Neural cell (in vitro differentiated cells): ENCODE measurements at regions not wholly inside any gene's neighbourhood (a gene's known extent, or its start where the extent isn't known, plus 50 kb on each side); places are given as distances from the start of the nearest gene placed in this dataset.

Experiments
- H2AFZ ChIP-seq: fragments of 200-600, 300-800 bp; sonication (generic), shearing (Covaris generic); 2 replicates; pipeline ENCODE4 v1.6.0; 2014; ENCODE audit warnings: low read depth, mild to moderate bottlenecking, antibody characterized with exemption, low read length, moderate library complexity
- H3F3A ChIP-seq: fragments of 200-600 bp; shearing (Covaris generic); 2 replicates; pipeline ENCODE4 v1.6.1; 2016; ENCODE audit warnings: mild to moderate bottlenecking, moderate library complexity, mixed read lengths, antibody characterized with exemption, low read length; ENCODE audit not compliant: insufficient read depth, poor library complexity, severe bottlenecking
- H3K27ac ChIP-seq: fragments of 200-600, 300-800 bp; sonication (generic), shearing (Covaris generic); 2 replicates; pipeline ENCODE4 v1.5.1; 2014; ENCODE audit warnings: mild to moderate bottlenecking, low read length, moderate library complexity
- H3K27me3 ChIP-seq: fragments of 300-800, 200-600 bp; sonication (generic), shearing (Covaris generic); 2 replicates; pipeline ENCODE4 v1.6.0; 2014; ENCODE audit warnings: mild to moderate bottlenecking, low read depth, low read length, moderate library complexity; ENCODE audit not compliant: insufficient read depth
- H3K36me3 ChIP-seq: fragments of 300-800, 200-600 bp; sonication (generic), shearing (Covaris generic); 2 replicates; pipeline ENCODE4 v1.5.1; 2014; ENCODE audit warnings: mild to moderate bottlenecking, antibody characterized with exemption, low read length, moderate library complexity; ENCODE audit not compliant: insufficient read depth
- H3K4me2 ChIP-seq: fragments of 300-800, 200-600 bp; sonication (generic), shearing (Covaris generic); 2 replicates; pipeline ENCODE4 v1.6.0; 2014; ENCODE audit warnings: mild to moderate bottlenecking, low read length
- H3K4me3 ChIP-seq: fragments of 300-800, 200-600 bp; sonication (generic), shearing (Covaris generic); 2 replicates; pipeline ENCODE4 v1.5.1; 2014; ENCODE audit warnings: mild to moderate bottlenecking, low read length, moderate library complexity
- H3K79me2 ChIP-seq: fragments of 200-600 bp; shearing (Covaris generic); replicated peaks from 2 replicates; pipeline ENCODE4 v1.6.0; 2014; ENCODE audit warnings: mild to moderate bottlenecking, low read length, moderate library complexity; ENCODE audit not compliant: insufficient read depth
- H3K9ac ChIP-seq: fragments of 300-800, 200-600 bp; sonication (generic), shearing (Covaris generic); 2 replicates; pipeline ENCODE4 v1.6.1; 2016; ENCODE audit warnings: mild to moderate bottlenecking, low read length, mixed read lengths
- H3K9me2 ChIP-seq: fragments of 200-600 bp; shearing (Covaris generic); 2 replicates; pipeline ENCODE4 v1.6.1; 2016; ENCODE audit warnings: mild to moderate bottlenecking, low read length, mixed read lengths; ENCODE audit not compliant: insufficient read depth
- H3K9me3 ChIP-seq: fragments of 200-600, 300-800 bp; sonication (generic), shearing (Covaris generic); 2 replicates; pipeline ENCODE4 v1.6.1; 2016; ENCODE audit warnings: mild to moderate bottlenecking, mixed run types, low read length, moderate library complexity, mixed read lengths
- H4K20me1 ChIP-seq: fragments of 200-600 bp; shearing (Covaris generic); 2 replicates; pipeline ENCODE4 v1.6.1; 2016; ENCODE audit warnings: mild to moderate bottlenecking, mixed run types; ENCODE audit not compliant: insufficient read depth
- CTCF ChIP-seq: fragments of 450-650 bp; IDR thresholded peaks from 2 replicates; pipeline ENCODE4 v1.5.1; 2014; ENCODE audit warnings: antibody characterized with exemption, mild to moderate bottlenecking, moderate library complexity; ENCODE audit not compliant: poor library complexity, severe bottlenecking
- EP300 ChIP-seq: fragments of 450-650 bp; conservative IDR thresholded peaks from 2 replicates; pipeline ENCODE4 v1.6.1; 2014; ENCODE audit warnings: antibody characterized with exemption, mild to moderate bottlenecking, moderate library complexity; ENCODE audit not compliant: poor library complexity, severe bottlenecking
- EZH2 ChIP-seq: fragments of 200-600, 300-800 bp; shearing (Covaris generic), sonication (generic); IDR thresholded peaks from 2 replicates; pipeline ENCODE4 v1.6.1; 2014; ENCODE audit warnings: antibody characterized with exemption, low read length, borderline replicate concordance, mild to moderate bottlenecking; ENCODE audit not compliant: insufficient read depth, poor library complexity, severe bottlenecking
- MXI1 ChIP-seq: fragments of 450-650 bp; conservative IDR thresholded peaks from 2 replicates; pipeline ENCODE4 v1.6.1; 2014; ENCODE audit warnings: antibody characterized with exemption, mild to moderate bottlenecking; ENCODE audit not compliant: poor library complexity, severe bottlenecking
- POLR2AphosphoS5 ChIP-seq: IDR thresholded peaks from 2 replicates; pipeline ENCODE4 v1.6.1; 2012
- RAD21 ChIP-seq: fragments of 450-650 bp; conservative IDR thresholded peaks from 2 replicates; pipeline ENCODE4 v1.6.1; 2014; ENCODE audit warnings: antibody characterized with exemption, mild to moderate bottlenecking, moderate library complexity
- REST ChIP-seq: IDR thresholded peaks from 2 replicates; pipeline ENCODE4 v1.6.1; 2012; ENCODE audit warnings: borderline replicate concordance
- SMC3 ChIP-seq: fragments of 450-650 bp; conservative IDR thresholded peaks from 2 replicates; pipeline ENCODE4 v1.6.1; 2014; ENCODE audit warnings: antibody characterized with exemption, mild to moderate bottlenecking, moderate library complexity; ENCODE audit not compliant: poor library complexity
- TAF1 ChIP-seq: IDR thresholded peaks from 2 replicates; pipeline ENCODE4 v1.6.1; 2012; ENCODE audit warnings: low read depth

- H3K27ac ChIP-seq = no peak overlapping the region
- H3K36me3 ChIP-seq = no peaks in the 10 kb centered on the region
- H3K4me2 ChIP-seq = no peak overlapping the region
- H3K27me3 ChIP-seq = no peaks in the 10 kb centered on the region
- H3K9me2 ChIP-seq = no peaks in the 10 kb centered on the region
- no peak overlapping the region for H3K9ac ChIP-seq
- no peaks in the 10 kb centered on the region for H3K79me2 ChIP-seq
- H2AFZ ChIP-seq = no peak overlapping the region
- H3K4me3 ChIP-seq = no peak overlapping the region
- no peaks in the 10 kb centered on the region for H3F3A ChIP-seq
- TF ChIP-seq MXI1 (no peak), SMC3 (no peak), CTCF (no peak), POLR2AphosphoS5 (no peak), REST (no peak), EZH2 (no peak), EP300 (no peak), TAF1 (no peak), RAD21 (no peak)
- H3K9me3 ChIP-seq = no peaks in the 10 kb centered on the region
- no peaks in the 10 kb centered on the region for H4K20me1 ChIP-seq
Measured at GRCh38 chr16:80300876-80301275, 239.9 kb upstream of the DYNLRB2 start.

GRCh38 chr16:80300456-80300855 lies 240.3 kb upstream of the DYNLRB2 start:
- Histone ChIP-seq H3K9me2 (no peaks in the 10 kb centered on the region), H3K4me2 (no peak overlapping the region), H3F3A (no peaks in the 10 kb centered on the region), H3K9ac (no peak overlapping the region), H3K27me3 (no peaks in the 10 kb centered on the region), H3K36me3 (no peaks in the 10 kb centered on the region), H3K27ac (no peak overlapping the region), H3K79me2 (no peaks in the 10 kb centered on the region), H3K4me3 (no peak overlapping the region), H4K20me1 (no peaks in the 10 kb centered on the region), H3K9me3 (no peaks in the 10 kb centered on the region), H2AFZ (no peak overlapping the region)
- no peak for TF ChIP-seq REST
- no peak for TF ChIP-seq RAD21
- TF ChIP-seq POLR2AphosphoS5 = no peak
- TF ChIP-seq MXI1 = no peak
- no peak for TF ChIP-seq CTCF
- no peak for TF ChIP-seq EP300
- no peak for TF ChIP-seq EZH2
- no peak for TF ChIP-seq SMC3
- TF ChIP-seq TAF1 = no peak
